Ishikawa (cell line): ENCODE measurements at regions not wholly inside any gene's neighbourhood (a gene's known extent, or its start where the extent isn't known, plus 50 kb on each side); places are given as distances from the start of the nearest gene placed in this dataset.

Experiments used
- CEBPB ChIP-seq: IDR thresholded peaks from 2 replicates; pipeline ENCODE4 v1.6.1; 2012
- CREB1 ChIP-seq: IDR thresholded peaks from 2 replicates; pipeline ENCODE4 v1.6.1; 2012; ENCODE audit warnings: low read depth
- EGR1 ChIP-seq: IDR thresholded peaks from 2 replicates; pipeline ENCODE4 v1.6.1; 2012
- EP300 ChIP-seq: IDR thresholded peaks from 2 replicates; pipeline ENCODE4 v1.6.1; 2012; ENCODE audit warnings: borderline replicate concordance
- FOXM1 ChIP-seq: IDR thresholded peaks from 2 replicates; pipeline ENCODE4 v1.6.1; 2012; ENCODE audit warnings: low read depth, borderline replicate concordance
- MAX ChIP-seq: IDR thresholded peaks from 2 replicates; pipeline ENCODE4 v1.6.1; 2012
- NFIC ChIP-seq: IDR thresholded peaks from 2 replicates; pipeline ENCODE4 v1.6.1; 2012
- RAD21 ChIP-seq: IDR thresholded peaks from 2 replicates; pipeline ENCODE4 v1.6.1; 2012; ENCODE audit warnings: low read depth
- TAF1 ChIP-seq: IDR thresholded peaks from 2 replicates; pipeline ENCODE4 v1.6.1; 2012; ENCODE audit warnings: low read depth, mild to moderate bottlenecking
- TCF12 ChIP-seq: IDR thresholded peaks from 2 replicates; pipeline ENCODE4 v1.6.1; 2012; ENCODE audit warnings: low read depth
- TEAD4 ChIP-seq: IDR thresholded peaks from 2 replicates; pipeline ENCODE4 v1.6.1; 2012
- USF1 ChIP-seq: IDR thresholded peaks from 2 replicates; pipeline ENCODE4 v1.6.1; 2012
- YY1 ChIP-seq: IDR thresholded peaks from 2 replicates; pipeline ENCODE4 v1.6.1; 2012; ENCODE audit warnings: low read depth
- ZBTB7A ChIP-seq: IDR thresholded peaks from 2 replicates; pipeline ENCODE4 v1.6.1; 2012; ENCODE audit warnings: low read depth
- TF ChIP-seq, protein P1 (sequence below): IDR thresholded peaks from 2 replicates; pipeline ENCODE4 v1.6.1; 2012; ENCODE audit warnings: low read depth, mild to moderate bottlenecking

DNA sequence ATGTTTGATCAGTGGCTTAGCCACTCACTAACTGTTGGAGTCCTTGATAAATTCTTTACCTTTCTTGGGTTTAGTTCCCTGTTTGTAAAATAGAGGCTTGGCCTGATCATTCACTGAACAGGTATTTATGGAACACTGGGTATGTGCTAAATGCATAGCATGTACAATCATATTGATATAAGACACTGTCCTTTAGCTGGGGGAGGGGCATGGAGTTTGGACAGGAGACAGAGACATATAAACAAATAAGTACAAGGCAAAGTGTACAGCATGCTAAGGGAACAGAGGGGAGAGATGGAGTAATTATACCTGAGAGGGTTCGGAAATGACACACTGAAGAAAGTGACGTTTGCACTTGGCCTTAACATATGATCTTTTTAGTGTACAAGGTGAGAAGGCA is 124.3 kb upstream of the CACNA1E start:
- no peak for TF ChIP-seq FOXM1
- no peak for TF ChIP-seq MAX
- TF ChIP-seq, protein P1, sequence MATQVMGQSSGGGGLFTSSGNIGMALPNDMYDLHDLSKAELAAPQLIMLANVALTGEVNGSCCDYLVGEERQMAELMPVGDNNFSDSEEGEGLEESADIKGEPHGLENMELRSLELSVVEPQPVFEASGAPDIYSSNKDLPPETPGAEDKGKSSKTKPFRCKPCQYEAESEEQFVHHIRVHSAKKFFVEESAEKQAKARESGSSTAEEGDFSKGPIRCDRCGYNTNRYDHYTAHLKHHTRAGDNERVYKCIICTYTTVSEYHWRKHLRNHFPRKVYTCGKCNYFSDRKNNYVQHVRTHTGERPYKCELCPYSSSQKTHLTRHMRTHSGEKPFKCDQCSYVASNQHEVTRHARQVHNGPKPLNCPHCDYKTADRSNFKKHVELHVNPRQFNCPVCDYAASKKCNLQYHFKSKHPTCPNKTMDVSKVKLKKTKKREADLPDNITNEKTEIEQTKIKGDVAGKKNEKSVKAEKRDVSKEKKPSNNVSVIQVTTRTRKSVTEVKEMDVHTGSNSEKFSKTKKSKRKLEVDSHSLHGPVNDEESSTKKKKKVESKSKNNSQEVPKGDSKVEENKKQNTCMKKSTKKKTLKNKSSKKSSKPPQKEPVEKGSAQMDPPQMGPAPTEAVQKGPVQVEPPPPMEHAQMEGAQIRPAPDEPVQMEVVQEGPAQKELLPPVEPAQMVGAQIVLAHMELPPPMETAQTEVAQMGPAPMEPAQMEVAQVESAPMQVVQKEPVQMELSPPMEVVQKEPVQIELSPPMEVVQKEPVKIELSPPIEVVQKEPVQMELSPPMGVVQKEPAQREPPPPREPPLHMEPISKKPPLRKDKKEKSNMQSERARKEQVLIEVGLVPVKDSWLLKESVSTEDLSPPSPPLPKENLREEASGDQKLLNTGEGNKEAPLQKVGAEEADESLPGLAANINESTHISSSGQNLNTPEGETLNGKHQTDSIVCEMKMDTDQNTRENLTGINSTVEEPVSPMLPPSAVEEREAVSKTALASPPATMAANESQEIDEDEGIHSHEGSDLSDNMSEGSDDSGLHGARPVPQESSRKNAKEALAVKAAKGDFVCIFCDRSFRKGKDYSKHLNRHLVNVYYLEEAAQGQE: no peak
- no peak for TF ChIP-seq RAD21
- TF ChIP-seq TAF1: no peak
- no peak for TF ChIP-seq EP300
- no peak for TF ChIP-seq USF1
- TF ChIP-seq EGR1: no peak
- TF ChIP-seq ZBTB7A: no peak
- no peak for TF ChIP-seq TCF12
- no peak for TF ChIP-seq YY1
- TF ChIP-seq TEAD4: no peak
- TF ChIP-seq CEBPB: no peak
- no peak for TF ChIP-seq NFIC
- no peak for TF ChIP-seq CREB1

GRCh38 chr1:181364801-181365200 is 118.5 kb upstream of the CACNA1E start:
- TF ChIP-seq CEBPB (no peak), USF1 (no peak), RAD21 (no peak), YY1 (no peak), EGR1 (no peak), EP300 (no peak), TAF1 (no peak), ZBTB7A (no peak), FOXM1 (no peak), TCF12 (no peak), TEAD4 (no peak), MAX (no peak), CREB1 (no peak), NFIC (no peak)
- TF ChIP-seq, protein P1: no peak

GRCh38 chr1:181366910-181367309 is 116.4 kb upstream of the CACNA1E start:
- TF ChIP-seq EGR1: no peak
- TF ChIP-seq CEBPB: no peak
- TF ChIP-seq MAX: no peak
- no peak for TF ChIP-seq TCF12
- TF ChIP-seq USF1: no peak
- TF ChIP-seq, protein P1: no peak
- no peak for TF ChIP-seq ZBTB7A
- no peak for TF ChIP-seq EP300
- no peak for TF ChIP-seq TEAD4
- no peak for TF ChIP-seq NFIC
- no peak for TF ChIP-seq YY1
- TF ChIP-seq CREB1: no peak
- TF ChIP-seq TAF1: no peak
- TF ChIP-seq RAD21: no peak

DNA sequence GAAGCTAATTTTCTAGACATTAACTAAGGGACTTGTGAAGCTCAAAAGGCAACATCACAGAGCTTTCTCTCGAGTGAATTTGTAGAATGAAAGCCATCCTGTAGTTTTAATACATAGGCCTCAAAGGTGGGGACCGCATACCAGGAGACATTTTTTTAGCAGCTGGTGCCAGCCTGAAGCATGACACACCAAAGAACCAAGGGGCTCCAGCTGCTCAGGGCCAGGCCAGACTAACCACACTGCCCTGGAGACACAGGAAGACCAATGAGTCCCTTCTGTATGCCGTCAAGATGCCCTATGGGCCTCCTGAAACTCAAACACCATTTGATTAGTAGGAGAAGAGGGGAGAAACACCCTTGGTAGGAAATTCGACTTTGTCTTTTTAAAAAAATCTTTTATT is 113.9 kb upstream of the CACNA1E start:
- TF ChIP-seq RAD21 (no peak), NFIC (no peak), TCF12 (no peak), MAX (no peak), YY1 (no peak), CEBPB (no peak), TEAD4 (no peak), CREB1 (no peak), EGR1 (no peak), ZBTB7A (no peak), EP300 (no peak), TAF1 (no peak), USF1 (no peak), FOXM1 (no peak)
- TF ChIP-seq, protein P1: no peak
